HG02981 (cell line): ENCODE measurements at regions not wholly inside any gene's neighbourhood (a gene's known extent, or its start where the extent isn't known, plus 50 kb on each side); places are given as distances from the start of the nearest gene placed in this dataset.
A peak's percentile ranks its signal among the peaks of the same experiment; 100 is the strongest.

Source experiments
- ATAC-seq: cut with Tn5 transposase; IDR thresholded peaks from one replicate; pipeline ENCODE4 v1.9.1; 2021; ENCODE audit warnings: mild to moderate bottlenecking, moderate library complexity; ENCODE audit not compliant: unreplicated experiment

GRCh38 chr11:131185915-131186314, 184.5 kb upstream of the NTM start:
- ATAC-seq, result no peak

- peak; percentile 94 for ATAC-seq
Observed at GRCh38 chr11:131186629-131187101, 183.8 kb upstream of the NTM start.

GRCh38 chr11:131190446-131190845, 180.0 kb upstream of the NTM start:
- no peak for ATAC-seq

- no peak for ATAC-seq
Observed at GRCh38 chr11:131191606-131192005, 178.8 kb upstream of the NTM start.

- ATAC-seq, result no peak
Observed at GRCh38 chr11:131192628-131193027, 177.8 kb upstream of the NTM start.

- no peak for ATAC-seq
Observed at GRCh38 chr11:131193031-131193501, 177.3 kb upstream of the NTM start.

GRCh38 chr11:131194726-131195125, 175.7 kb upstream of the NTM start:
- ATAC-seq, result no peak

GRCh38 chr11:131195661-131196517, 174.5 kb upstream of the NTM start:
- ATAC-seq, result no peak

GRCh38 chr11:131198161-131199014, 172.0 kb upstream of the NTM start:
- ATAC-seq, result no peak

- no peak for ATAC-seq
Observed at GRCh38 chr11:131199015-131199280, 171.5 kb upstream of the NTM start.

GRCh38 chr11:131201674-131202073, 168.7 kb upstream of the NTM start:
- ATAC-seq, result no peak

- ATAC-seq, result no peak
Observed at GRCh38 chr11:131203040-131203439, 167.4 kb upstream of the NTM start.

- ATAC-seq, result no peak
Observed at GRCh38 chr11:131204282-131204681, 166.1 kb upstream of the NTM start.

- ATAC-seq, result no peak
Observed at GRCh38 chr11:131204765-131205380, 165.5 kb upstream of the NTM start.

GRCh38 chr11:131206671-131207070, 163.7 kb upstream of the NTM start:
- ATAC-seq, result no peak

GRCh38 chr11:131207901-131208300, 162.5 kb upstream of the NTM start:
- ATAC-seq, result no peak

- no peak for ATAC-seq
Observed at GRCh38 chr11:131217313-131218310, 152.8 kb upstream of the NTM start.

- ATAC-seq, result no peak
Observed at GRCh38 chr11:131218542-131218941, 151.9 kb upstream of the NTM start.

- no peak for ATAC-seq
Observed at GRCh38 chr11:131219646-131220045, 150.8 kb upstream of the NTM start.
